ENCODE measurements at regions not wholly inside any gene's neighbourhood (a gene's known extent, or its start where the extent isn't known, plus 50 kb on each side); places are given as distances from the start of the nearest gene placed in this dataset.

GRCh38 chr6:156056085-156056484 lies 600.4 kb upstream of the NOX3 start:
- Mint-ChIP-seq H3K4me1 (ENCODE audit: low read depth) (peaks cover 11% of the 10 kb centered on the region), H3K27ac (no peak overlapping the region), H3K4me3 (no peak overlapping the region), H3K36me3 (ENCODE audit: low read depth) (no peaks in the 10 kb centered on the region), H3K27me3 (no peaks in the 10 kb centered on the region), H3K9me3 (peaks cover 7% of the 10 kb centered on the region)
- no peak for DNase-seq

DNA sequence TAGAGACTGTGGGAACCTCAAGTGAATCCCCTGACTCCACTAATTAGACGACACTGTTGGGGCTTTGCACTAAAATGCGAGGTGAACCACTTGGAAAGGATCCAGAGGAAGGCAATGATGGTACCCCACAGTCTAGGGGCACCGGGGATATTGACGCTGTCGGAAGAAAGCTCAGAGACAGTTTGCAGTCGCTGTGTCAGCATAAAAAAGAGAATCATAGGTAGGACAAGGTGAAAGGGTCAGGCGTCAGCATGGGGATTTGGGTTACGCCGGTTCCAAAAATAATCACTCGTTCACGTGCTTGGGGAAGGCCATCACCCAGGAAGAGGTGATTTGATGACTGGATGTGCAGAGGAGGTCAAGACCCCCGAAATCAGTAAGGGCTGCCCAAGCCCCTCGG lies 598.0 kb upstream of the NOX3 start:
- Mint-ChIP-seq H3K36me3 (ENCODE audit: low read depth) (no peaks in the 10 kb centered on the region), H3K27me3 (no peaks in the 10 kb centered on the region), H3K27ac (no peak overlapping the region), H3K4me3 (no peak overlapping the region), H3K4me1 (ENCODE audit: low read depth) (no peaks in the 10 kb centered on the region), H3K9me3 (peaks cover 7% of the 10 kb centered on the region)
- DNase-seq: no peak

DNA sequence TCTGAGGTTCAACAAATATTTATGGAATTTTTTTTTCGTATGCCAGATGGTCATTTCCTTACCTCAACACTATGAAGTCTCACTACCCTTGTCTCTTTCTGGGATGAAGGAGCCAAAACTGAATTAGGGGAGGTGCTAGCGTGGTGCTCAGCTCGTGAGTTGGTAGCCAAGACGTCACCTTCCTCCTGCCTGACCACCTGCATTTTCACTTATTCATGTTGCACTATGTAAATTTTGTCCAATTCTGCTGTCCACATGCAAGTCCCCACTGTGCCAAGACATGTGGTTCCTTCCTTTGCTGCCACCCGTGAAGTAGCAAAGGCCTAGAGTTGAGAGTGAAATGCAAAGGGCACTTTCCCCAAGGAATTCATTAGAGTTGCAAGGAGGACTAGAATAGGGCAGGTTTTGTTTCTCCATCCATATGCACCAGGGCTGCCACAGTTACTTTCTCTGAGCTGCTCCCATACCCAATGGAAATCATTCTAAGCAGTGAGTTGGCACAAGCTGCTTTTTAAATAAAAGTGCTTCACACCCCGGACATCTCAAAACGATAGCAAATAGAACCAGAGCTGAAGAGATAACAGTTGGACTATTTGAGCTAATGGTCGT lies 591.3 kb upstream of the NOX3 start:
- no peak for DNase-seq
- H3K4me3 Mint-ChIP-seq: no peak overlapping the region
- H3K27ac Mint-ChIP-seq: no peak overlapping the region
- no peaks in the 10 kb centered on the region for H3K36me3 Mint-ChIP-seq (ENCODE audit: low read depth)
- no peaks in the 10 kb centered on the region for H3K4me1 Mint-ChIP-seq (ENCODE audit: low read depth)
- peaks cover 4% of the 10 kb centered on the region for H3K9me3 Mint-ChIP-seq
- H3K27me3 Mint-ChIP-seq: no peaks in the 10 kb centered on the region

- H3K4me1 Mint-ChIP-seq (ENCODE audit: low read depth): no peaks in the 10 kb centered on the region
- H3K4me3 Mint-ChIP-seq: no peak overlapping the region
- no peaks in the 10 kb centered on the region for H3K27me3 Mint-ChIP-seq
- no peak overlapping the region for H3K27ac Mint-ChIP-seq
- H3K36me3 Mint-ChIP-seq (ENCODE audit: low read depth): no peaks in the 10 kb centered on the region
- DNase-seq: no peak
- peaks cover 4% of the 10 kb centered on the region for H3K9me3 Mint-ChIP-seq
Measured at GRCh38 chr6:156046268-156046665, 590.6 kb upstream of the NOX3 start.

GRCh38 chr6:156045401-156046267 lies 590.0 kb upstream of the NOX3 start:
- H3K27ac Mint-ChIP-seq: no peak overlapping the region
- no peaks in the 10 kb centered on the region for H3K27me3 Mint-ChIP-seq
- no peak overlapping the region for H3K4me3 Mint-ChIP-seq
- no peaks in the 10 kb centered on the region for H3K4me1 Mint-ChIP-seq (ENCODE audit: low read depth)
- no peak for DNase-seq
- peaks cover 4% of the 10 kb centered on the region for H3K9me3 Mint-ChIP-seq
- no peaks in the 10 kb centered on the region for H3K36me3 Mint-ChIP-seq (ENCODE audit: low read depth)

GRCh38 chr6:156033598-156033997 lies 578.0 kb upstream of the NOX3 start:
- DNase-seq: no peak
- peaks cover 2% of the 10 kb centered on the region for H3K36me3 Mint-ChIP-seq (ENCODE audit: low read depth)
- no peaks in the 10 kb centered on the region for H3K27me3 Mint-ChIP-seq
- H3K4me3 Mint-ChIP-seq: no peak overlapping the region
- no peak overlapping the region for H3K27ac Mint-ChIP-seq
- H3K4me1 Mint-ChIP-seq (ENCODE audit: low read depth): peaks cover 7% of the 10 kb centered on the region
- peaks cover 6% of the 10 kb centered on the region for H3K9me3 Mint-ChIP-seq

GRCh38 chr6:156031516-156031915 lies 575.9 kb upstream of the NOX3 start:
- DNase-seq: no peak
- Mint-ChIP-seq H3K27me3 (no peaks in the 10 kb centered on the region), H3K4me1 (ENCODE audit: low read depth) (peaks cover 10% of the 10 kb centered on the region), H3K4me3 (no peak overlapping the region), H3K27ac (no peak overlapping the region), H3K36me3 (ENCODE audit: low read depth) (peaks cover 2% of the 10 kb centered on the region), H3K9me3 (peaks cover 6% of the 10 kb centered on the region)

DNA sequence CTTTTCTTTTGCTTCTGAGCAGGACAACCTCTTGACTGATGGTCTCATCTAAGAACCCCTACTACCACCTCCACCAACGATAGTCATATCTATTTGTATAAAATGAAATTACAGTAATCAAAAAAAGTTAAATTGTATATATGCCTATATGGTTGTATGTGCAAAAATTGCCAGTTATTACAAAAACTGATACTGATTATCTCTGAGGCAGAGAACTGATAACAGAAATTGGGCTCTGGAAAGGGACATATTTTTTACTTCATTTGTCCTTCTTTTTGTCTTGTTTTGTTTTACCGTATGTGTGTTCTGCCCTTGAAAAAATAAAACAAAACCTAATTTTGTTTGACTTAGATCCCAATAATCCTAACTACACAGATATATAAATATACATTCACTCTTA lies 574.4 kb upstream of the NOX3 start:
- H3K27me3 Mint-ChIP-seq: no peaks in the 10 kb centered on the region
- no peak overlapping the region for H3K27ac Mint-ChIP-seq
- peaks cover 10% of the 10 kb centered on the region for H3K4me1 Mint-ChIP-seq (ENCODE audit: low read depth)
- no peak overlapping the region for H3K4me3 Mint-ChIP-seq
- H3K36me3 Mint-ChIP-seq (ENCODE audit: low read depth): peaks cover 2% of the 10 kb centered on the region
- no peak for DNase-seq
- peaks cover 14% of the 10 kb centered on the region for H3K9me3 Mint-ChIP-seq

GRCh38 chr6:156029286-156029985 lies 573.8 kb upstream of the NOX3 start:
- H3K27ac Mint-ChIP-seq: peak overlapping the region; percentile 59
- H3K4me3 Mint-ChIP-seq: no peak overlapping the region
- no peaks in the 10 kb centered on the region for H3K27me3 Mint-ChIP-seq
- H3K9me3 Mint-ChIP-seq: peaks cover 18% of the 10 kb centered on the region
- H3K36me3 Mint-ChIP-seq (ENCODE audit: low read depth): peaks cover 2% of the 10 kb centered on the region
- H3K4me1 Mint-ChIP-seq (ENCODE audit: low read depth): peaks cover 10% of the 10 kb centered on the region
- no peak for DNase-seq

DNA sequence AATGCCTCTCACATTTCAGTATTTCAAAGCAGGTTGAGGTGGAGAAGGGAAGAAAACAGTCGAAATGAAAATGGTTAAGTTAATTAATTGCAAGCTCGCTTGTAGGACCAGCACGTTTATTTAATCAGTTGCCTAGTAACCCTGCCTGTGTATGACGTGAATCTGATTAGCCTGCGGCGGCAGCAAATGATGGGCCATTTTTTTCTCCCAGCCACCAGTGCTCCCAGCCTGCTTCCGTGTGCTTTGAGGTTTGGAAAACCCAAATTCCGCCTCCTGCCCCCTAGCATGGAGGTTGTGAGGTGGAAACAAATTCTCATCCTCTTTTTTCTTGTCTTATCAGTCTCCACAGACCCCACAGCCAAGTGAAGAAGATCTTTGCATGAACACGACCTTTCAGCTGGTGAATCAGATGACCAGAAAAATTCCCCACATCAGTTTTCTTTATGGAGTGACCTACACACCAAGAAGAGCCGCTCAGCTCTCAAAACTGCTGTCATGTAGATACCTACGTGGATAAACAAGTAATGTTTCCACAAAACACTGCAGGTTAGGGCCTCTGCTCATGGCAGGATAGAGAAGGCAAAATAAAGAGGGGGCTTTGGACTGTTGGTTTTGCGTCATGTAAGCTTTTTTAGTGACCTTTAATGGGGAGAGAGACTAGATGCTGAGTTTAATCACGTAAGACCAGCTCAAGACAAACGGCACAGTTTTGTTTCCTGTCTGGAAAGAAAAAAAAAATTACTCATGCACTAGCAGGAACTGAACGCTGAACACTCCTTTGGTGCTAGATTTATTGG lies 572.9 kb upstream of the NOX3 start:
- H3K4me1 Mint-ChIP-seq (ENCODE audit: low read depth): peaks cover 10% of the 10 kb centered on the region
- H3K27ac Mint-ChIP-seq: peak overlapping the region; percentile 75
- H3K9me3 Mint-ChIP-seq: peaks cover 23% of the 10 kb centered on the region
- H3K27me3 Mint-ChIP-seq: no peaks in the 10 kb centered on the region
- no peak for DNase-seq
- H3K36me3 Mint-ChIP-seq (ENCODE audit: low read depth): no peaks in the 10 kb centered on the region
- H3K4me3 Mint-ChIP-seq: peak overlapping the region; percentile 33

GRCh38 chr6:156027248-156027626 lies 571.6 kb upstream of the NOX3 start:
- Mint-ChIP-seq H3K4me1 (ENCODE audit: low read depth) (peaks cover 10% of the 10 kb centered on the region), H3K9me3 (peaks cover 22% of the 10 kb centered on the region), H3K27me3 (no peaks in the 10 kb centered on the region), H3K36me3 (ENCODE audit: low read depth) (no peaks in the 10 kb centered on the region), H3K27ac (no peak overlapping the region), H3K4me3 (no peak overlapping the region)
- DNase-seq: no peak

GRCh38 chr6:156026486-156027247 lies 571.0 kb upstream of the NOX3 start:
- Mint-ChIP-seq H3K27ac (no peak overlapping the region), H3K36me3 (ENCODE audit: low read depth) (no peaks in the 10 kb centered on the region), H3K27me3 (no peaks in the 10 kb centered on the region), H3K4me1 (ENCODE audit: low read depth) (peaks cover 10% of the 10 kb centered on the region), H3K4me3 (no peak overlapping the region), H3K9me3 (peaks cover 22% of the 10 kb centered on the region)
- DNase-seq: no peak

GRCh38 chr6:156024339-156024738 lies 568.7 kb upstream of the NOX3 start:
- Mint-ChIP-seq H3K9me3 (peaks cover 22% of the 10 kb centered on the region), H3K36me3 (ENCODE audit: low read depth) (no peaks in the 10 kb centered on the region), H3K27me3 (no peaks in the 10 kb centered on the region), H3K4me3 (no peak overlapping the region), H3K27ac (no peak overlapping the region), H3K4me1 (ENCODE audit: low read depth) (peaks cover 10% of the 10 kb centered on the region)
- DNase-seq: no peak

All from activated T-cell treated with anti-CD3 and anti-CD28 coated beads, Interleukin-2, amount 50 U/mL, for 24 hours (primary cell).